ENCODE measurements at regions not wholly inside any gene's neighbourhood (a gene's known extent, or its start where the extent isn't known, plus 50 kb on each side); places are given as distances from the start of the nearest gene placed in this dataset.

DNA sequence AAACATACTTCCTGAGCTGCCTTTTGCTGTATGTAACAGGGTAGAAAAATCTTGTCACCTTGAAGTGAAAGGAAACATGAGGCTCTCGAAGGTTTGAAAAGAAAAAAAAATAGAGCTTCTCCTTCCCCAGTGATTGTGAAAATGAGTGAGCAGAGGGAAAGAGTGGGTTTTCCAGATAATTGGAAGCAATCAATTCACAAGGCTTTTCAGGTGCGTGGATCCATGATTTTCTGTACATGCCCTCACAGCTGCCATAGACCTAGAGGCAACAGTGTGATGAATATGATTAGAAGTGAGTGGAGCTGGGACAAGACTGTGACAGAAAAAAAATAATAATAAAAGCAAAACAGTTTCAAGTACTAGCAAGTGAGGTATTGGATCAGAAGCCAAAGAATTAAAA is 1422.5 kb upstream of the CDH6 start:
- no peak for TF ChIP-seq EZH2phosphoT487 (IDR thresholded peaks at IDR 0.05; ENCODE audit: borderline replicate concordance, low read length)
- TF ChIP-seq, protein P1, sequence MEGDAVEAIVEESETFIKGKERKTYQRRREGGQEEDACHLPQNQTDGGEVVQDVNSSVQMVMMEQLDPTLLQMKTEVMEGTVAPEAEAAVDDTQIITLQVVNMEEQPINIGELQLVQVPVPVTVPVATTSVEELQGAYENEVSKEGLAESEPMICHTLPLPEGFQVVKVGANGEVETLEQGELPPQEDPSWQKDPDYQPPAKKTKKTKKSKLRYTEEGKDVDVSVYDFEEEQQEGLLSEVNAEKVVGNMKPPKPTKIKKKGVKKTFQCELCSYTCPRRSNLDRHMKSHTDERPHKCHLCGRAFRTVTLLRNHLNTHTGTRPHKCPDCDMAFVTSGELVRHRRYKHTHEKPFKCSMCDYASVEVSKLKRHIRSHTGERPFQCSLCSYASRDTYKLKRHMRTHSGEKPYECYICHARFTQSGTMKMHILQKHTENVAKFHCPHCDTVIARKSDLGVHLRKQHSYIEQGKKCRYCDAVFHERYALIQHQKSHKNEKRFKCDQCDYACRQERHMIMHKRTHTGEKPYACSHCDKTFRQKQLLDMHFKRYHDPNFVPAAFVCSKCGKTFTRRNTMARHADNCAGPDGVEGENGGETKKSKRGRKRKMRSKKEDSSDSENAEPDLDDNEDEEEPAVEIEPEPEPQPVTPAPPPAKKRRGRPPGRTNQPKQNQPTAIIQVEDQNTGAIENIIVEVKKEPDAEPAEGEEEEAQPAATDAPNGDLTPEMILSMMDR (IDR thresholded peaks at IDR 0.05; ENCODE audit: low read depth, low read length, poor library complexity, severe bottlenecking): no peak
